HEK293 (cell line): ENCODE measurements at regions not wholly inside any gene's neighbourhood (a gene's known extent, or its start where the extent isn't known, plus 50 kb on each side); places are given as distances from the start of the nearest gene placed in this dataset.

Experiments
- CTCF ChIA-PET: fragments of 350-600 bp; formaldehyde crosslinking; extraction: SDS; loops from one replicate; lab custom pipeline; 2021; ENCODE audit warnings: antibody characterized with exemption; lab: Yijun Ruan, JAX
- POLR2A ChIA-PET: fragments of 300-600 bp; formaldehyde crosslinking; extraction: SDS; loops from one replicate; lab custom pipeline; 2020; ENCODE audit warnings: antibody characterized with exemption, inconsistent platforms; lab: Yijun Ruan, JAX
- H3K27ac ChIP-seq: fragments of 200-500 bp; sonication (Bioruptor generic); 2 replicates; pipeline ENCODE4 v1.5.1; 2014; ENCODE audit warnings: low read depth, low read length, control low read depth, inconsistent platforms; ENCODE audit errors: extremely low read depth
- H3K36me3 ChIP-seq, 2 experiments: fragments of 200-500 bp in 1 of 2; sonication (Bioruptor generic) in 1 of 2; 1 replicate in 1 of 2; 2 replicates in 1 of 2; pipeline ENCODE4 v1.5.1; 2014 to 2017; ENCODE audit warnings: inconsistent platforms in 2 of 2, low read length in 2 of 2; ENCODE audit not compliant: control insufficient read depth in 2 of 2, insufficient read depth in 1 of 2
- H3K4me1 ChIP-seq: fragments of 200-500 bp; sonication (Bioruptor generic); 2 replicates; pipeline ENCODE4 v1.5.1; 2014; ENCODE audit warnings: mild to moderate bottlenecking, low read length, inconsistent platforms; ENCODE audit not compliant: control insufficient read depth, insufficient read depth
- H3K4me3 ChIP-seq: 2 replicates; pipeline ENCODE4 v1.5.1; 2011; ENCODE audit warnings: low read depth, mild to moderate bottlenecking, control low read depth, low read length, moderate library complexity
- H3K9me3 ChIP-seq: fragments of 200-500 bp; sonication (Bioruptor generic); 2 replicates; pipeline ENCODE4 v1.5.1; 2014; ENCODE audit warnings: low read depth, low read length, inconsistent platforms; ENCODE audit not compliant: control insufficient read depth, insufficient read depth
- BCL11B ChIP-seq: fragments of 450-650 bp; formaldehyde crosslinking; IDR thresholded peaks from 2 replicates; pipeline ENCODE4 v1.5.1; 2016; ENCODE audit warnings: low read depth, missing biosample characterization, missing genetic modification characterization
- HOXA7 ChIP-seq: sonication (generic); formaldehyde crosslinking; IDR thresholded peaks from 2 replicates; pipeline ENCODE4 v1.8.1; 2022; ENCODE audit warnings: missing genetic modification reagents, borderline replicate concordance
- SALL2 ChIP-seq: fragments of 450-650 bp; formaldehyde crosslinking; IDR thresholded peaks from 2 replicates; pipeline ENCODE4 v1.5.0; 2017; ENCODE audit warnings: missing biosample characterization, mild to moderate bottlenecking, missing genetic modification characterization, borderline replicate concordance
- TRIM28 ChIP-seq: IDR thresholded peaks from 2 replicates; pipeline ENCODE4 v1.6.1; 2011; ENCODE audit warnings: low read length, control low read depth, borderline replicate concordance
- ZFP69B ChIP-seq: fragments of 450-650 bp; formaldehyde crosslinking; IDR thresholded peaks from 2 replicates; pipeline ENCODE4 v1.5.1; 2016; ENCODE audit warnings: missing biosample characterization, missing genetic modification characterization
- ZNF114 ChIP-seq: fragments of 450-650 bp; formaldehyde crosslinking; IDR thresholded peaks from 2 replicates; pipeline ENCODE4 v1.5.0; 2017; ENCODE audit warnings: missing biosample characterization, missing genetic modification characterization
- ZNF138 ChIP-seq: fragments of 450-650 bp; formaldehyde crosslinking; IDR thresholded peaks from 2 replicates; pipeline ENCODE4 v1.5.1; 2016; ENCODE audit warnings: missing biosample characterization, missing genetic modification characterization, borderline replicate concordance
- ZNF211 ChIP-seq: fragments of 450-650 bp; formaldehyde crosslinking; IDR thresholded peaks from 2 replicates; pipeline ENCODE4 v1.5.1; 2016; ENCODE audit warnings: low read depth, missing biosample characterization, missing genetic modification characterization
- ZNF223 ChIP-seq: fragments of 450-650 bp; formaldehyde crosslinking; IDR thresholded peaks from 2 replicates; pipeline ENCODE4 v1.5.1; 2016; ENCODE audit warnings: missing biosample characterization, missing genetic modification characterization
- ZNF239 ChIP-seq: fragments of 450-650 bp; formaldehyde crosslinking; IDR thresholded peaks from 2 replicates; pipeline ENCODE4 v1.5.1; 2016; ENCODE audit warnings: missing biosample characterization, missing genetic modification characterization
- ZNF311 ChIP-seq: fragments of 450-650 bp; formaldehyde crosslinking; IDR thresholded peaks from 2 replicates; pipeline ENCODE4 v1.5.1; 2017; ENCODE audit warnings: missing biosample characterization, missing genetic modification characterization, borderline replicate concordance
- ZNF350 ChIP-seq: fragments of 450-650 bp; formaldehyde crosslinking; IDR thresholded peaks from 2 replicates; pipeline ENCODE4 v1.5.0; 2017; ENCODE audit warnings: missing biosample characterization, mild to moderate bottlenecking, missing genetic modification characterization
- ZNF423 ChIP-seq: fragments of 450-650 bp; formaldehyde crosslinking; IDR thresholded peaks from 2 replicates; pipeline ENCODE4 v1.5.1; 2016; ENCODE audit warnings: missing biosample characterization, missing genetic modification characterization
- ZNF514 ChIP-seq: fragments of 450-650 bp; formaldehyde crosslinking; IDR thresholded peaks from 2 replicates; pipeline ENCODE4 v1.5.1; 2016; ENCODE audit warnings: missing biosample characterization, missing genetic modification characterization
- ZNF600 ChIP-seq: fragments of 450-650 bp; formaldehyde crosslinking; IDR thresholded peaks from 2 replicates; pipeline ENCODE4 v1.5.1; 2016; ENCODE audit warnings: missing biosample characterization, missing genetic modification characterization
- ZNF777 ChIP-seq: fragments of 450-650 bp; formaldehyde crosslinking; IDR thresholded peaks from 2 replicates; pipeline ENCODE4 v1.5.1; 2017; ENCODE audit warnings: missing biosample characterization, missing genetic modification characterization, borderline replicate concordance
- TF ChIP-seq, protein P1 (sequence below): fragments of 450-650 bp; formaldehyde crosslinking; IDR thresholded peaks from 2 replicates; pipeline ENCODE4 v1.5.1; 2017; ENCODE audit warnings: missing biosample characterization, missing genetic modification characterization
- TF ChIP-seq, protein P2 (sequence below): fragments of 450-650 bp; formaldehyde crosslinking; optimal IDR thresholded peaks from 2 replicates; pipeline ENCODE3; 2016; ENCODE audit warnings: missing biosample characterization, mild to moderate bottlenecking, missing genetic modification characterization
- TF ChIP-seq, protein P3 (sequence below): fragments of 450-650 bp; formaldehyde crosslinking; IDR thresholded peaks from 2 replicates; pipeline ENCODE4 v1.5.1; 2016; ENCODE audit warnings: missing biosample characterization, missing genetic modification characterization
- TF ChIP-seq, protein P4 (sequence below): fragments of 450-650 bp; formaldehyde crosslinking; IDR thresholded peaks from 2 replicates; pipeline ENCODE4 v1.5.1; 2017; ENCODE audit warnings: missing biosample characterization, missing genetic modification characterization
- TF ChIP-seq, protein P5 (sequence below): fragments of 450-650 bp; formaldehyde crosslinking; IDR thresholded peaks from 2 replicates; pipeline ENCODE4 v1.5.1; 2016; ENCODE audit warnings: missing biosample characterization, missing genetic modification characterization
- TF ChIP-seq, protein P6 (sequence below): fragments of 450-650 bp; formaldehyde crosslinking; IDR thresholded peaks from 2 replicates; pipeline ENCODE4 v1.5.1; 2016; ENCODE audit warnings: missing biosample characterization, missing genetic modification characterization

DNA sequence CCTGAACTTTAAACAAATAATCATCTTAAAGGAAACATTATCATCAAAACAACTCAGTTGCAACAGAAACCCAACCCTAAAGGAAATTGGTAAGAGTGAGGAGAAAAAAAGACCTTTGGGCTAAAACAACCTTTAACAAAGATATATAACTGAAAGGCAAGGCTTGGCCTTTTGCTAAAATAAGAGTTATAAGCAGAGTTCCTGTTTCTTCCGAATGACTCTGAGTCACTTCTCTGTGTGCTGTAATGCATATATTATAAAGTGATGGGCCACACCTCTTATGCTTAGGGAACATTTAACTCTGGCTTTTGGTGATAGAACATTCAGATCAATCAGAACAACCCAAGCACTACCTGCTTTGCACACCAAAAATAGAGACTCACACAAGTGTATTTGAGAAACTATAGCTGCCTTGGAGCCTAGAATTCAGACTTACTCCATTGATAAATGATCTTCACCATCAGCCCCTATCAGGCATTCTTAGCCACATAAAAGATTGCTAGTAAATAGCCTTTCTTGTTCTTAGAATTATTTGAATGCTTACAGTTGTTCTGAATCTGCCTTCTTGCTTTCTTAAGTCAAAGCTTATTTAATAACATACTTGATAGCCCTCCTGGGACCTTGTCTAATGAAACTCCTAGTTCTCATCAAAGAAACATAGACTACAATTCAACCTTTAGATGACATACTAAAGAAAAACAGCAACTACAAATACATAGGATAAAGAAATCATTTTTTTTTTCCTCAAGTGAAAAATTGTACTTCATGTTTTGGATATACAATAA, 294.2 kb upstream of the SEMA6D start (continued):
- TF ChIP-seq ZNF350 (tag by site-specific recombination) (no peak), ZNF114 (no peak), HOXA7 (CRISPR knock-in tag) (no peak), ZNF138 (tag by site-specific recombination) (no peak), ZNF223 (tag by site-specific recombination) (no peak), ZFP69B (tag by site-specific recombination) (no peak)
- TF ChIP-seq, protein P1, sequence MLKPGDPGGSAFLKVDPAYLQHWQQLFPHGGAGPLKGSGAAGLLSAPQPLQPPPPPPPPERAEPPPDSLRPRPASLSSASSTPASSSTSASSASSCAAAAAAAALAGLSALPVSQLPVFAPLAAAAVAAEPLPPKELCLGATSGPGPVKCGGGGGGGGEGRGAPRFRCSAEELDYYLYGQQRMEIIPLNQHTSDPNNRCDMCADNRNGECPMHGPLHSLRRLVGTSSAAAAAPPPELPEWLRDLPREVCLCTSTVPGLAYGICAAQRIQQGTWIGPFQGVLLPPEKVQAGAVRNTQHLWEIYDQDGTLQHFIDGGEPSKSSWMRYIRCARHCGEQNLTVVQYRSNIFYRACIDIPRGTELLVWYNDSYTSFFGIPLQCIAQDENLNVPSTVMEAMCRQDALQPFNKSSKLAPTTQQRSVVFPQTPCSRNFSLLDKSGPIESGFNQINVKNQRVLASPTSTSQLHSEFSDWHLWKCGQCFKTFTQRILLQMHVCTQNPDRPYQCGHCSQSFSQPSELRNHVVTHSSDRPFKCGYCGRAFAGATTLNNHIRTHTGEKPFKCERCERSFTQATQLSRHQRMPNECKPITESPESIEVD = no peak
- TF ChIP-seq, protein P2, sequence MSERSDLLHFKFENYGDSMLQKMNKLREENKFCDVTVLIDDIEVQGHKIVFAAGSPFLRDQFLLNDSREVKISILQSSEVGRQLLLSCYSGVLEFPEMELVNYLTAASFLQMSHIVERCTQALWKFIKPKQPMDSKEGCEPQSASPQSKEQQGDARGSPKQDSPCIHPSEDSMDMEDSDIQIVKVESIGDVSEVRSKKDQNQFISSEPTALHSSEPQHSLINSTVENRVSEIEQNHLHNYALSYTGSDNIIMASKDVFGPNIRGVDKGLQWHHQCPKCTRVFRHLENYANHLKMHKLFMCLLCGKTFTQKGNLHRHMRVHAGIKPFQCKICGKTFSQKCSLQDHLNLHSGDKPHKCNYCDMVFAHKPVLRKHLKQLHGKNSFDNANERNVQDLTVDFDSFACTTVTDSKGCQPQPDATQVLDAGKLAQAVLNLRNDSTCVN (tag by site-specific recombination) = no peak

DNA sequence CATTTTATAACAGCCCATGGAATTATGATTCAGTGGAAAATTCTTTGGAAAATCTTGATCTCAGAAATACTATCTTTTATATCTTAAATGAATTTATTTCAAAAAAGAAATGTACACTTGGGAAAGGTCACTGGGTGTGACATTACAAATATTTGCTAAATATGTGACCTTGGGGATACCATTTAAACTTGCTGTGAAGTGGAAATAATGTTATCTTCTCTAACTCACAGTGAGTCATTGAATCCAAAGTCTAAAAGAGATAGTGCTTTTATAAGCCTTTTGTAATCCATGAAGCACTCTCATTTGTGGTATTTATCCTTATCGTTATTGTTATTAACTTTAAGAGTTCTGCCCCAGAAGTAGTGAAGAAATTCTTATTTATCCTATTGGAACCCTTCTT, 289.8 kb upstream of the SEMA6D start:
- H3K4me3 ChIP-seq = no peak overlapping the region
- ChIA-PET POLR2A (no interaction called here), CTCF (no interaction called here)
- H3K4me1 ChIP-seq = peaks cover 3% of the 10 kb centered on the region; the same call in 1 of the 2 replicates
- H3K9me3 ChIP-seq = no peaks in the 10 kb centered on the region
- H3K27ac ChIP-seq = no peak overlapping the region
- no peaks in the 10 kb centered on the region for H3K36me3 ChIP-seq
- TF ChIP-seq SALL2 (no peak), TRIM28 (no peak), BCL11B (tag by site-specific recombination) (no peak), ZNF600 (no peak), ZNF777 (tag by site-specific recombination) (no peak), ZNF514 (no peak), ZNF239 (no peak), ZNF211 (tag by site-specific recombination) (no peak), ZNF311 (tag by site-specific recombination) (no peak), ZNF423 (tag by site-specific recombination) (no peak)
- TF ChIP-seq, protein P3, sequence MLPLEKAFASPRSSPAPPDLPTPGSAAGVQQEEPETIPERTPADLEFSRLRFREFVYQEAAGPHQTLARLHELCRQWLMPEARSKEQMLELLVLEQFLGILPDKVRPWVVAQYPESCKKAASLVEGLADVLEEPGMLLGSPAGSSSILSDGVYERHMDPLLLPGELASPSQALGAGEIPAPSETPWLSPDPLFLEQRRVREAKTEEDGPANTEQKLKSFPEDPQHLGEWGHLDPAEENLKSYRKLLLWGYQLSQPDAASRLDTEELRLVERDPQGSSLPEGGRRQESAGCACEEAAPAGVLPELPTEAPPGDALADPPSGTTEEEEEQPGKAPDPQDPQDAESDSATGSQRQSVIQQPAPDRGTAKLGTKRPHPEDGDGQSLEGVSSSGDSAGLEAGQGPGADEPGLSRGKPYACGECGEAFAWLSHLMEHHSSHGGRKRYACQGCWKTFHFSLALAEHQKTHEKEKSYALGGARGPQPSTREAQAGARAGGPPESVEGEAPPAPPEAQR (tag by site-specific recombination) = no peak
- TF ChIP-seq, protein P4, sequence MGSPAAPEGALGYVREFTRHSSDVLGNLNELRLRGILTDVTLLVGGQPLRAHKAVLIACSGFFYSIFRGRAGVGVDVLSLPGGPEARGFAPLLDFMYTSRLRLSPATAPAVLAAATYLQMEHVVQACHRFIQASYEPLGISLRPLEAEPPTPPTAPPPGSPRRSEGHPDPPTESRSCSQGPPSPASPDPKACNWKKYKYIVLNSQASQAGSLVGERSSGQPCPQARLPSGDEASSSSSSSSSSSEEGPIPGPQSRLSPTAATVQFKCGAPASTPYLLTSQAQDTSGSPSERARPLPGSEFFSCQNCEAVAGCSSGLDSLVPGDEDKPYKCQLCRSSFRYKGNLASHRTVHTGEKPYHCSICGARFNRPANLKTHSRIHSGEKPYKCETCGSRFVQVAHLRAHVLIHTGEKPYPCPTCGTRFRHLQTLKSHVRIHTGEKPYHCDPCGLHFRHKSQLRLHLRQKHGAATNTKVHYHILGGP (tag by site-specific recombination) = no peak
- TF ChIP-seq, protein P5, sequence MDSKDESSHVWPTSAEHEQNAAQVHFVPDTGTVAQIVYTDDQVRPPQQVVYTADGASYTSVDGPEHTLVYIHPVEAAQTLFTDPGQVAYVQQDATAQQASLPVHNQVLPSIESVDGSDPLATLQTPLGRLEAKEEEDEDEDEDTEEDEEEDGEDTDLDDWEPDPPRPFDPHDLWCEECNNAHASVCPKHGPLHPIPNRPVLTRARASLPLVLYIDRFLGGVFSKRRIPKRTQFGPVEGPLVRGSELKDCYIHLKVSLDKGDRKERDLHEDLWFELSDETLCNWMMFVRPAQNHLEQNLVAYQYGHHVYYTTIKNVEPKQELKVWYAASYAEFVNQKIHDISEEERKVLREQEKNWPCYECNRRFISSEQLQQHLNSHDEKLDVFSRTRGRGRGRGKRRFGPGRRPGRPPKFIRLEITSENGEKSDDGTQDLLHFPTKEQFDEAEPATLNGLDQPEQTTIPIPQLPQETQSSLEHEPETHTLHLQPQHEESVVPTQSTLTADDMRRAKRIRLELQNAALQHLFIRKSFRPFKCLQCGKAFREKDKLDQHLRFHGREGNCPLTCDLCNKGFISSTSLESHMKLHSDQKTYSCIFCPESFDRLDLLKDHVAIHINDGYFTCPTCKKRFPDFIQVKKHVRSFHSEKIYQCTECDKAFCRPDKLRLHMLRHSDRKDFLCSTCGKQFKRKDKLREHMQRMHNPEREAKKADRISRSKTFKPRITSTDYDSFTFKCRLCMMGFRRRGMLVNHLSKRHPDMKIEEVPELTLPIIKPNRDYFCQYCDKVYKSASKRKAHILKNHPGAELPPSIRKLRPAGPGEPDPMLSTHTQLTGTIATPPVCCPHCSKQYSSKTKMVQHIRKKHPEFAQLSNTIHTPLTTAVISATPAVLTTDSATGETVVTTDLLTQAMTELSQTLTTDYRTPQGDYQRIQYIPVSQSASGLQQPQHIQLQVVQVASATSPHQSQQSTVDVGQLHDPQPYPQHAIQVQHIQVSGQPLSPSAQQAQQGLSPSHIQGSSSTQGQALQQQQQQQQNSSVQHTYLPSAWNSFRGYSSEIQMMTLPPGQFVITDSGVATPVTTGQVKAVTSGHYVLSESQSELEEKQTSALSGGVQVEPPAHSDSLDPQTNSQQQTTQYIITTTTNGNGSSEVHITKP (tag by site-specific recombination) = no peak
- TF ChIP-seq, protein P6, sequence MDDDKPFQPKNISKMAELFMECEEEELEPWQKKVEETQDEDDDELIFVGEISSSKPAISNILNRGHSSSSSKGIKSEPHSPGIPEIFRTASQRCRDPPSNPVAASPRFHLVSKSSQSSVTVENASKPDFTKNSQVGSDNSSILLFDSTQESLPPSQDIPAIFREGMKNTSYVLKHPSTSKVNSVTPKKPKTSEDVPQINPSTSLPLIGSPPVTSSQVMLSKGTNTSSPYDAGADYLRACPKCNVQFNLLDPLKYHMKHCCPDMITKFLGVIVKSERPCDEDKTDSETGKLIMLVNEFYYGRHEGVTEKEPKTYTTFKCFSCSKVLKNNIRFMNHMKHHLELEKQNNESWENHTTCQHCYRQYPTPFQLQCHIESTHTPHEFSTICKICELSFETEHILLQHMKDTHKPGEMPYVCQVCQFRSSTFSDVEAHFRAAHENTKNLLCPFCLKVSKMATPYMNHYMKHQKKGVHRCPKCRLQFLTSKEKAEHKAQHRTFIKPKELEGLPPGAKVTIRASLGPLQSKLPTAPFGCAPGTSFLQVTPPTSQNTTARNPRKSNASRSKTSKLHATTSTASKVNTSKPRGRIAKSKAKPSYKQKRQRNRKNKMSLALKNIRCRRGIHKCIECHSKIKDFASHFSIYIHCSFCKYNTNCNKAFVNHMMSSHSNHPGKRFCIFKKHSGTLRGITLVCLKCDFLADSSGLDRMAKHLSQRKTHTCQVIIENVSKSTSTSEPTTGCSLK = no peak
